Fibroblast of peridontal ligament (primary cell): ENCODE measurements at regions not wholly inside any gene's neighbourhood (a gene's known extent, or its start where the extent isn't known, plus 50 kb on each side); places are given as distances from the start of the nearest gene placed in this dataset.
"Not testable (repeated sequence)": the region's sequence is repeated elsewhere in the genome, so short reads cannot be mapped to it uniquely, and the experiment has no call there.

ENCODE experiments used
- DNase-seq: peaks from one replicate; pipeline ENCODE4 v3.0.0-alpha.2; 2010; ENCODE audit errors: extremely low read depth

- not testable (repeated sequence) for DNase-seq
Observed at GRCh38 chr4:118502967-118503366, 150.2 kb upstream of the PRSS12 start.

GRCh38 chr4:118504927-118505326 lies 152.1 kb upstream of the PRSS12 start:
- peak; percentile 34 for DNase-seq

DNA sequence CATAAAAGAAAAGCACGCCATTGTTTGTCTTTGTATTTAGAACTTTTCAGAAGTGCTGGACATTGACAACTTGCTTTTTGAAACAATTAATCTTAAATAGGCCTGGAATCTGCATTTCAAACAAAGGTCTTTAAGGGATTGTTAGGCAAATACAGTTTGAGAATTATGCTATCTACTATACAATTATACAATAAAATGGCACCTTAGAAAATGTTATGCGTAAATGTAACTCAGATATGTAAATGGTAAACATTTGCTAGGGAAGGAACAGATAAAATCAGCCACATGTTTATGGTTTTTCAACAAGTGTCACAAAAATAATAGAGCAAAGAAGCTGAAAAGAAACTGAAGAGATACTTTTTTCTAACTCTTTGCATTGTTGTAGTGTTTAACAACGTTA lies 152.7 kb upstream of the PRSS12 start:
- not testable (repeated sequence) for DNase-seq

DNA sequence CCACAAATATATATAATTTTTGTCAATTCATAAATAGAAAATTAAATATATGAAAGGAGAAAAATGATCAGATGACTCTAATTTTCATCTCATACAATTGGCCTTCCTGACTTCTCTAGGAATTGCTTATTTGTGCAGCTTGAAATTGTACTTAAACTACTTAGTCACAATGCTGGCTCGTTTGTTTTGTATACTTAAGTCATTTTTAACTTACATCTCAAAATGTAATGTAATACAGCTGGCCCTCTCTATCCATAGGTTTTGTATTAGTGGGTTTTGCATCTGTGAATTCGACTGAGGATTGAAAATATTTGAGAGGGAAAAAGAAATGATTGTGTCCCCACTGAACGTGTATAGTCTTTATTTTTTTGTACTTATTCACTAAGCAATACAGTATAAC lies 160.1 kb upstream of the PRSS12 start:
- DNase-seq: peak; percentile 59

GRCh38 chr4:118514332-118514731 lies 161.5 kb upstream of the PRSS12 start:
- DNase-seq: not testable (repeated sequence)

DNA sequence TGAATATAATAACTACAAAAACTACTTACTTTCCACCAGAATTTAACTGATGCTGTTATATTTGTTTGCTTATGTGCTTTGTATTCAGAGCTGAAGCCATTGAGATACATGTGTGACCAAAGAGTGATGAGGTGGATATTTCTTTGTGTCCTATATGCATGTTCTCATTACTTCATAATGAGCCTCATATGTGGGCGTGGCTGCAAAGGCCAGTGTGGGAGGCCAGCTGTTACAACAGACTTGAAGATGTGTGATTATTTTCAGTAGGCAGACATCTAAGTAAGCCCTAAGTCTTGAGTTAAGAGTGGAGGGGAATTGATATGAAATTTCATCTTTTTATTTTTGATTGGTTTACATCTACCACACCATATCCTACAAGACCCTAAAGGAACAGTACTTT lies 163.3 kb upstream of the PRSS12 start:
- DNase-seq: peak; percentile 48

- not testable (repeated sequence) for DNase-seq
Observed at GRCh38 chr4:118530107-118530506, 155.1 kb upstream of the METTL14 start.

- not testable (repeated sequence) for DNase-seq
Observed at GRCh38 chr4:118531947-118532346, 153.2 kb upstream of the METTL14 start.

DNA sequence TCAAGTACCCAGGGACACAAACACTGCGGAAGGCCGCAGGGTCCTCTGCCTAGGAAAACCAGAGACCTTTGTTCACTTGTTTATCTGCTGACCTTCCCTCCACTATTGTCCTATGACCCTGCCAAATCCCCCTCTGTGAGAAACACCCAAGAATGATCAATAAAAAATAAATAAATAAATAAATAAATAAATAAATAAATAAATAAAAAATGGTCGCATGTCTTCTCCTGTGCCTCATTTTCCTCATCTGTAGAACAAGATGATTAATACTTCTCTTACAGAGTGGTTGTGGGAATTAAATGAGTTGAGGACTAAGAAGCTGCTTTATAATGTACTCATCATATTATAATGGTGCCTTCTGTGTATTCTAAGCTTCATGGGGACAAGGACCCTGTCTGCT lies 149.4 kb upstream of the METTL14 start:
- DNase-seq: not testable (repeated sequence)

DNA sequence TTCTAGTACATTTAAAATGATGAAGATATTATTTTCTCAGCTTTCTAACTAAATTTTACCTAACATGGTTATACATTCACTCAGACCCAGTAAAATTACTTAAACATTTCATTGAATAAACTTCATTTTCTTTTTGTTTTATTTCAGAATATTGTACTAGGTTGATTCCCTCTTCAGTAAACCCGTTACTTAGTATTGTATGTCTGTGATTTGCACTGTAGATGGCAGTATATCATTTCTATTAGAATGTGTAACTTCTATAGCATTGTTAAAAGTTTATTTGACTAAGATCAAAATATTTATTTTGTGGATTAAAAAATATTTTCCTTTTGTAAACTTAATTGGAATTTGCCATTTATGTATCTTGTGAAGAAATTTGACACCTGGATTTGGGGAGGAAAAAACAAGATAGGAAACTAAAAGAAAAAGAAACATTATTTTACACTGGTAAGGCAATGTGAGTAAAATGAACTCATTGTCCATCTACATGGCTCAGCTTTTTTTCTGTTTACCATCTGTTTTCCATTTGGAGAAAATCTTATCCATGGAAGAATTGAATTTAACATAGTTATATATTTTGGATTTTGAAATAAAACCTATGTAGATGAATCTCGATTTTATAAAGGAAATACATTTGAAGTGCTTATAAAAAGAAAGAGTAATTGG lies 145.6 kb upstream of the METTL14 start:
- peak; percentile 76 for DNase-seq

DNA sequence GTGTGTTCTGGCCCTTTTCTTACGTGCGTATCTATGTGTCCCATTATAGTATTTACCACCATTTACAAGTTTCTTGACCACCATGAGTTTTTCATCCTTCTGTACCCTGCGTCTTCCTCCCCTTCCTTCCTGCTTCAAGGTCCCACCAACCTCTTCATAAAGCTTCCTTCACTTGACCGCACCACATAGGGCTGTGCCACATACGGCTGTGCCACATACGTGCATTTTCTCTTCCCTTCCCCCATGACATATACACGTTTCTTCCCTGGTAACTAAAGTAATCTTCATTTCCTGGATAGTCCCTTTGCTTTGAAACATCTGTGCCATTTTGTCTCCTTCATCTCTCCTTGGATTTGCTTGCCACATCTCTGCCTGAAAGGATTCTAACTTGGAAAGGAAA lies 128.6 kb upstream of the METTL14 start:
- not testable (repeated sequence) for DNase-seq

DNA sequence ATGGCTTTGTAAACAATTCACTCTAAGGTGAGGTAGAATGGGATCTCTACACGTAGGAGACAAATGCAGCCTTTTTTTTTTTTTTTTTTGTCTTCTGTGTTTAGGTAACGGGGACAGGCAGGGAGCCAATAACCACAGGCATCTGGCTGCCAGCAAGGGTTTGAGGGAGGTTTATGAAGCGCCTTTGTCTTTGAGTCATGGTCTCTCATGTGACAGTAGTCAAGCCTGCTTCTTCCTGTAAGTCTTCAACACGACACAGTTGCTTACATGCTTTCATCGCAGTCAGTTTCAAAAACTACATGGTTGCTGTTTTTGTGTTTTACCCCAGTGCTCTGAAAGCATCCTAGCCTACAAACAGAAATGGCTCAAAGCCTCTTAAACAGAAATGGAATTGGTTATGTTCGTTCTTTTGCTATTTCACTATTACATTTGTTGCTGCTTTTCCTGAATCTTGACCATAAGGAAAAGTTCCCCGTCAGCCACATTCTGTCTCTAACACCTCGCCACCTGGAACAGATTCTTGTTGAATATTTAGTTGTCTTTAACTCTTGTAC lies 127.8 kb upstream of the METTL14 start:
- peak; percentile 67 for DNase-seq

- DNase-seq: not testable (repeated sequence)
Observed at GRCh38 chr4:118558188-118558587, 127.0 kb upstream of the METTL14 start.

GRCh38 chr4:118561559-118561958 lies 123.6 kb upstream of the METTL14 start:
- not testable (repeated sequence) for DNase-seq

DNA sequence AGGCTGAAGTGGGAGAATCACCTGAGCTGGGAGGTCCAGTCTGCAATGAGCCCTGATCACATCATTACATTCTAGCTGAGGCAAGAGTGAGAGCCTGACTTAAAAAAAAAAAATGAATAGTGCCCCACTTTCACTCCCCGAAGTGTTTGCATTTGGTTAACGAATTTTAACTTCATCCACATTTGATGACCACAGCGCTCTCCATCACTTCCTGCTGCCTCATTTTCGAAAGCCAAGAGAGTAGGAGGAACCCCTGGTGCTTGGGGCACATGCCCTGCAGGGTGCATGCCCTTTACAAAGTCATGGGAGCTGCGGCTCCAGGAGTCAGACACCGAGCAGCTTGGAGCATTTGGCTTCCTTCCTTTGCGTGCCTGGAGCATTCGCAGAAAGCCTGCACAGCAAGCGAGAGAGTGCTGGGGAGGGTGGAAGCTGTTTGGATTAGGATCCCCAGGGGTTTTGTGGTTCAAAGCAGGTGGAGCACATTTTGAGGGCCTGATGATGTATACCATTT lies 119.1 kb upstream of the METTL14 start:
- peak; percentile 99 for DNase-seq

DNA sequence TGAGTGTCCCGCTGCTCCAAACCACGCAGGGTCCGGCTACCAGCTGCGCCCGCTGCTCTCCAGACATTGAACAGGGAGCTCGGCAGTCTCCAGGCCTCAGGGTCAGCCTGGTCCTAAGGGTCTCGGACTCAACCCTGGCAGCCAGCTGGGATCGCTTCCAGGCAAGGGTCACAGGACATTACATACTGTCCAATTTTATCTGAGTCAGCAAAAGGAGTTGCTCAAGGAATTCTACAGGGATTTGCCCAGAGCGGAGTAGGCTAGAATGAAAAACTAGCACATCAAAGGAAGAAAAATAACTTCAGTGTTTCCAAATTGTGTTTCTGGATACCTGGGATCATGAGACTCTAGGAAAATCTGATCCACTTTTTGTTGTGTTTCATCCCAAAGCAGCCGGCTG lies 112.2 kb upstream of the METTL14 start:
- peak; percentile 23 for DNase-seq

- DNase-seq: not testable (repeated sequence)
Observed at GRCh38 chr4:118574251-118574913, 110.8 kb upstream of the METTL14 start.

GRCh38 chr4:118575057-118575456 lies 110.1 kb upstream of the METTL14 start:
- DNase-seq: peak; percentile 31

DNA sequence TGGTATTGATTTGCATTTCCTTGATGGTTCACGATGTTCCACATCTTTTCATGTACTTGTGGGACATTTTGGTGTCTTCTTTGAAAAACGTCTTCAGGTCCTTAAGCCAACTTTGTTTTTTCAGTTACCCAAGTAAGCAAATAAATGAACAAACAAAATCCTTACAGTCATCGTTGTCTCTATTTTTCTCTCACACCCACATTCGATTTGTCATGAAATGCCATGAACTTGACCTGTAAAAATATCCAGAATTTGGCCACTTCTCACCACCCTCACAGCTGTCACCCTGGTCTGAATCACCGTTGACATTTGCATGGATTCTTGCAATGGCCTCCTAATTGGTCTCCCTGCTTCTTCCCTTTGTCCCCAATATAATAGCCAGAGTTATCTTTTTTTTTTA lies 109.5 kb upstream of the METTL14 start:
- DNase-seq: not testable (repeated sequence)

DNA sequence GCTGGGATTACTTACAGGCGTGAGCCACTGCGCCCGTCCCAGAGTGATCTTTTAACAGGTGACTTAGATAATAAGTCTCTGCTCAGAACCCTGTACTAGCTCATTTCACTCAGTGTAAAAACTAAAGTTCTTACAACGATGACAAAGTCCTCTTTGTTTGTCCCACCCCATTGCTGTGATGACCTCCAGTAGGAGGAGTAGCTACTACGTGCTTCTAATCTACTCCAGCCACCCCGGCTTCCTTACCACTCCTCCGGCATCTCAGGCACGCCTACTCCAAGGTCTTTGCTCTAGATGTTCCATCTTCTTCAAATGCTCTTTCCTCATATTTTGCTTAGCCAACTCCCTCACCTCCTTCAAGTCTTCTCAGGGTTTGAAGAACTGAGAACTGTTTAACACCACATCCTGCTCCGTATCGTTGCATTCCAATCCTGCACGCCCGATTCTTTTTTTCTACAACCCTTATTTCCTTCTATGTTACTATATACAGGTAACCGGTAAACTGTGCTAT lies 108.4 kb upstream of the METTL14 start:
- not testable (repeated sequence) for DNase-seq

GRCh38 chr4:118585015-118585414 lies 100.2 kb upstream of the METTL14 start:
- no peak for DNase-seq

DNA sequence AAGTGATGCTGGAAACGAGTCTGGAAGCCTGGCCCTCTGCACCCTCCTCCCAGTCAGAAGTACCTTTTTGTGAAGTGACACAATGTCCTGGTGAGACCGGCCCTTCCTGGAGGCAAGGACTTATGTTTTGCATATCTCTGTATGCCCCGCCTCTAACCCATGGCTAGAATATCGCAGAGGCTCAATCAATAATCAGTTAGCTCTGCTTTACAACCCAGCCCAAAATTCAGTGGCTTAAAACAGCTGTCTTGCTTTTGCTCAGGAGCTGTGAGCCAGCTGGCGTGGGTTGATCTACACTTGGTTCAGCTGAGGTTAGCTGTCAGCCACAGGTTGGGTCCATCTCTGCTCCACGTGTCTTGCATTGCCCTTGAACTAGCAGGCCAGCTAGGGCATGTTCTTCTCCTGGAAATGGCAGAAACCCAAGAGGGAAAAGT lies 98.8 kb upstream of the METTL14 start:
- DNase-seq: peak; percentile 66
